ENCODE measurements at regions not wholly inside any gene's neighbourhood (a gene's known extent, or its start where the extent isn't known, plus 50 kb on each side); places are given as distances from the start of the nearest gene placed in this dataset.

DNA sequence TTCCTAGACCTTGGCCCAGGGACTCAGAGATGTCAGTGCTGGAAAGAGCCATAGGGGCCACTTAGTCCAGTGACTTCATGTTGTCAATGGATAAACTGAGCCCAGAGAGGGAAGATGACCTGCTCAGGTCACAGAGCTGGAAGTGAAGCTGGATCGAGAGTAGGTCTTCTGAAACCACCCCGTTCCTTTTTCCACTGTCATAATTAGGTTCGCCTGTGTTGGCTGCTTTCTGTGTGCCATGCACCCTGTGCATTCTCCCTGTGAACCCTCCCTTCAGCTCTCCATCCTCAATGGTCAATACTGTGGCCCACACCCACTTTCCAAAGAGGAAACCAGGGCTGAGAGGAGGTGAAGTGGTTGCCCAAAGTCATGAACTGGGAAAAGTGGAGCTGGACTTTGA lies 74.8 kb downstream of the CCR1 start:
- CTCF ChIA-PET, result interaction anchor here (0.6 to 2.2 kb wide), 4 partner anchors 11 to 265 kb away, joined by 3 to 6 read pairs (median 4); no protein-coding TSS in a partner anchor
- POLR2A ChIA-PET, result no interaction called here
- TF ChIP-seq, protein P1, sequence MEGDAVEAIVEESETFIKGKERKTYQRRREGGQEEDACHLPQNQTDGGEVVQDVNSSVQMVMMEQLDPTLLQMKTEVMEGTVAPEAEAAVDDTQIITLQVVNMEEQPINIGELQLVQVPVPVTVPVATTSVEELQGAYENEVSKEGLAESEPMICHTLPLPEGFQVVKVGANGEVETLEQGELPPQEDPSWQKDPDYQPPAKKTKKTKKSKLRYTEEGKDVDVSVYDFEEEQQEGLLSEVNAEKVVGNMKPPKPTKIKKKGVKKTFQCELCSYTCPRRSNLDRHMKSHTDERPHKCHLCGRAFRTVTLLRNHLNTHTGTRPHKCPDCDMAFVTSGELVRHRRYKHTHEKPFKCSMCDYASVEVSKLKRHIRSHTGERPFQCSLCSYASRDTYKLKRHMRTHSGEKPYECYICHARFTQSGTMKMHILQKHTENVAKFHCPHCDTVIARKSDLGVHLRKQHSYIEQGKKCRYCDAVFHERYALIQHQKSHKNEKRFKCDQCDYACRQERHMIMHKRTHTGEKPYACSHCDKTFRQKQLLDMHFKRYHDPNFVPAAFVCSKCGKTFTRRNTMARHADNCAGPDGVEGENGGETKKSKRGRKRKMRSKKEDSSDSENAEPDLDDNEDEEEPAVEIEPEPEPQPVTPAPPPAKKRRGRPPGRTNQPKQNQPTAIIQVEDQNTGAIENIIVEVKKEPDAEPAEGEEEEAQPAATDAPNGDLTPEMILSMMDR (IDR thresholded peaks at IDR 0.05; ENCODE audit: control extremely low read depth, extremely low read depth, low read depth, missing control alignments), result no peak
- no peak for DNase-seq (ENCODE audit: extremely low spot score)

GRCh38 chr3:46132565-46132964 lies 75.5 kb downstream of the CCR1 start:
- TF ChIP-seq, protein P1 (IDR thresholded peaks at IDR 0.05; ENCODE audit: control extremely low read depth, extremely low read depth, low read depth, missing control alignments), result no peak
- no peak for DNase-seq (ENCODE audit: extremely low spot score)
- ChIA-PET CTCF (interaction anchor here (0.6 to 2.2 kb wide), 2 partner anchors 11 to 28 kb away, joined by 3 to 6 read pairs; no protein-coding TSS in a partner anchor), POLR2A (no interaction called here)

GRCh38 chr3:46131884-46132450 lies 76.1 kb downstream of the CCR1 start:
- POLR2A ChIA-PET, result no interaction called here
- CTCF ChIA-PET, result interaction anchor here (2.2 kb wide), 1 partner anchor 27 kb away, joined by 6 read pairs; no protein-coding TSS in a partner anchor
- DNase-seq (ENCODE audit: extremely low spot score), result no peak
- TF ChIP-seq, protein P1 (IDR thresholded peaks at IDR 0.05; ENCODE audit: control extremely low read depth, extremely low read depth, low read depth, missing control alignments), result no peak

DNA sequence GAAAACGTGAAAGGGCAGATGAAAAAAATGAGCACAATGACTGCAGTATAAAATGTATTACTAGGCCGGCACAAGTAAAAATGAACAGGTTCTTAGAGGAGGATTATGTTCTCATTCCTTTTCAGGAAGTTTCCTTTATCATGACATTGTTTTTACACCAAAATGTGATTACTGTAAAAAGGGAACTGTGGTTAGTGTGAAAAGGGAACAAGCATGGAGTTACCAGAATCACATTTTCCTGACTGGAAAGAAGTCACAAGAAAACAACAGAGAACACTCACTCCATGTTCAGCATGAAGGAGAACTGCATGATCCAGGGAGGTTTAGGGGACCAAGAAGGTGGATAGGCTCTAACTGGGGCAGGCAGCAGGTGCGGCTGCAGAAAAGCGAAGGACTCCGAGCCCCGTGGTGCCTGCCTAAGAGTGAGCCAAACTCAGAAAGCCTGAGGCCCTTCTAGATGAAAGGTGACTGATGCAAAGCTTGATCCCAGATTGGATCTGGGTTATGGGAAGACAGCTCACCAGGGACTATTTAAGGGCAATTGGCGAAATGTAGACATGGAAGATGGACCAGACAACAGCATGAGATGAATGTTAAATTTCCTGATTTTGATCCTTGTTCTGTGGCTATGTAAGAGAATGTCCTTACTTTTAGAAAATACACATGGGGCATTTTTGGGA lies 77.3 kb downstream of the CCR1 start:
- ChIA-PET POLR2A (no interaction called here), CTCF (no interaction called here)
- DNase-seq (ENCODE audit: extremely low spot score), result no peak

DNA sequence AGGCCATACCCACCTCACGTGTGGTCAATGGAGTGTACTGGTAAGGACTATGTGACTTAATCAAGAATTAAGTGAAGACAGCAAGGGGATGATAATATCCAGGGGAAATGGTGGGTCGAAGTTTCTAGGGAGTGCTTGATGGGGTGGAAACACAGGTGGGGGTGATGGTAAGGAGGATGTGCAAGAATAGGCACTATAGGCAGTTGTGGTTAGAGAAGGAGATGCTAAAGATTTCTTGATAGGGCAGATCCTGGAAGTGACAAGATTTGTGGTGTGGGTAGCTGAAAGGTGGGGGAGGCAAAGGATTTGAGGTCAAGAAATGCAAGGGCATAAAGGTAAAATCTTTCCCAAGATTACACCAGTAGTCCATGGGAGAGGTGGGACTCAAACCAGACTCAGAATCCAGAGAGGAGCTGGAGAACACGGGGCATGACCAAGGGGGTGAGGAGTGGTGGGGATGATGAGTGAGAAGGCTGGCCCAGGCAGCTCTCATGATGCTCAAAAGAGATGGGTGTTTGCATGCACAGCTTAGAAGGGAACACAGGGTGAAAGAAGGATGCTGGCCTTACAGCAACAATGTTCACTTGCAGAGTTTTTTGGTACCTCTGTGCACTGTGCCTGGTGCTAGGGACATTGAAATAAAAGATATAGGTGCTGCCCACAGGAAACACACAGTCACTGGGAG lies 78.4 kb downstream of the CCR1 start:
- no peak for DNase-seq (ENCODE audit: extremely low spot score)
- POLR2A ChIA-PET, result no interaction called here
- TF ChIP-seq, protein P1 (IDR thresholded peaks at IDR 0.05; ENCODE audit: control extremely low read depth, extremely low read depth, low read depth, missing control alignments), result no peak
- CTCF ChIA-PET, result interaction anchor here (1.0 kb wide), 1 partner anchor 13 kb away, joined by 3 read pairs; no protein-coding TSS in a partner anchor

More for the DNA sequence above, 77.3 kb downstream of the CCR1 start:
- TF ChIP-seq, protein P1 (IDR thresholded peaks at IDR 0.05; ENCODE audit: control extremely low read depth, extremely low read depth, low read depth, missing control alignments), result no peak

DNA sequence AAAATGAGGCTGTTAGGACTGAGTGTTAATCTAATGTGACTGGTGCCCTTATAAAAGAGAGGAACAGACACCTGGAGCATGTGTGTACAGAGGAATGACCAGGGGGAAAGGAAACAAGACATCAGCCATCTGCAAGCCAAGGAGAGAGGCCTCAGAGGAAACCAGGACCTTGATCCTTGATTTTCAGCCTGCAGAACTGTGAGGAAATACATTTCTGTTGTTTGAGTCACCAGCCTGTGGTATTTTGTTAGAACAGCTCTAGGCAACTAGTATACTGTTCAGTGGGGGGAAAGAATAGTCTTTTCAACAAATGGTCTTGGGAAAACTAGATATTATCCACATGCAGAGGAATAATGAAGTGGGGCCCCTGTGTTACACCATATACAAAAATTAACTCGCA lies 80.6 kb downstream of the CCR1 start:
- DNase-seq (ENCODE audit: extremely low spot score), result no peak
- ChIA-PET POLR2A (no interaction called here), CTCF (no interaction called here)
- TF ChIP-seq, protein P1 (IDR thresholded peaks at IDR 0.05; ENCODE audit: control extremely low read depth, extremely low read depth, low read depth, missing control alignments), result no peak
